ENCODE measurements at regions not wholly inside any gene's neighbourhood (a gene's known extent, or its start where the extent isn't known, plus 50 kb on each side); places are given as distances from the start of the nearest gene placed in this dataset.

DNA sequence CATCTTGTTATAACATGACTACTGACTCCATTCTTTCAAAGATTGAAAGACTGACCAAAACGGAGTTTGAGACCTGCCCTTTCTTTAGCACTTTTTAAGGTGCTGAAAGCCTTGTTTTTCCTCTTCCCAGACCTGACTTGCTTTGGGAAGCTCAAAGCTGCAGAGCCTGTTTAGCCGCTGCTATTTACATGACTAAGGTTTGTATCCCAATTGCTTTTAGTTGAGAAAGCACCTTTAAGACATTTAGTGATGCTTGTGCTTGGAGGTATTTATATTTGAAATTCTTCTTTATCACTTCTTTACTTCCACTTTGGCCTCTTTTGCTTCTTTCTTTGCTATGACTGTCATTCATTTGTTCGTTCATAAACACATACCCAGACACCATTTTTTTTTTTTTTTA, 182.6 kb upstream of the ELL2 start:
- Mint-ChIP-seq H3K27ac (no peak overlapping the region), H3K4me3 (ENCODE audit: low read depth) (peak overlapping the region; percentile 12)

GRCh38 chr5:96143450-96143849, 181.8 kb upstream of the ELL2 start:
- H3K4me3 Mint-ChIP-seq (ENCODE audit: low read depth): no peak overlapping the region
- H3K36me3 Mint-ChIP-seq (ENCODE audit: insufficient read depth): no peaks in the 10 kb centered on the region
- H3K27me3 Mint-ChIP-seq: no peaks in the 10 kb centered on the region

More for the DNA sequence above, 182.6 kb upstream of the ELL2 start:
- H3K27me3 Mint-ChIP-seq: no peaks in the 10 kb centered on the region
- H3K4me1 Mint-ChIP-seq (ENCODE audit: low read depth): peaks cover 16% of the 10 kb centered on the region
- no peaks in the 10 kb centered on the region for H3K36me3 Mint-ChIP-seq (ENCODE audit: insufficient read depth)
- TF ChIP-seq, protein P1, sequence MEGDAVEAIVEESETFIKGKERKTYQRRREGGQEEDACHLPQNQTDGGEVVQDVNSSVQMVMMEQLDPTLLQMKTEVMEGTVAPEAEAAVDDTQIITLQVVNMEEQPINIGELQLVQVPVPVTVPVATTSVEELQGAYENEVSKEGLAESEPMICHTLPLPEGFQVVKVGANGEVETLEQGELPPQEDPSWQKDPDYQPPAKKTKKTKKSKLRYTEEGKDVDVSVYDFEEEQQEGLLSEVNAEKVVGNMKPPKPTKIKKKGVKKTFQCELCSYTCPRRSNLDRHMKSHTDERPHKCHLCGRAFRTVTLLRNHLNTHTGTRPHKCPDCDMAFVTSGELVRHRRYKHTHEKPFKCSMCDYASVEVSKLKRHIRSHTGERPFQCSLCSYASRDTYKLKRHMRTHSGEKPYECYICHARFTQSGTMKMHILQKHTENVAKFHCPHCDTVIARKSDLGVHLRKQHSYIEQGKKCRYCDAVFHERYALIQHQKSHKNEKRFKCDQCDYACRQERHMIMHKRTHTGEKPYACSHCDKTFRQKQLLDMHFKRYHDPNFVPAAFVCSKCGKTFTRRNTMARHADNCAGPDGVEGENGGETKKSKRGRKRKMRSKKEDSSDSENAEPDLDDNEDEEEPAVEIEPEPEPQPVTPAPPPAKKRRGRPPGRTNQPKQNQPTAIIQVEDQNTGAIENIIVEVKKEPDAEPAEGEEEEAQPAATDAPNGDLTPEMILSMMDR (IDR thresholded peaks at IDR 0.05; ENCODE audit: unreplicated experiment): no peak
- no peaks in the 10 kb centered on the region for H3K9me3 Mint-ChIP-seq (ENCODE audit: low read depth)
- no peak for DNase-seq (ENCODE audit: low spot score, unreplicated experiment)

GRCh38 chr5:96142786-96143434, 181.3 kb upstream of the ELL2 start:
- TF ChIP-seq, protein P1 (IDR thresholded peaks at IDR 0.05; ENCODE audit: unreplicated experiment): no peak
- no peak for DNase-seq (ENCODE audit: low spot score, unreplicated experiment)
- H3K9me3 Mint-ChIP-seq (ENCODE audit: low read depth): no peaks in the 10 kb centered on the region
- peaks cover 16% of the 10 kb centered on the region for H3K4me1 Mint-ChIP-seq (ENCODE audit: low read depth)
- H3K27me3 Mint-ChIP-seq: no peaks in the 10 kb centered on the region
- H3K27ac Mint-ChIP-seq: no peak overlapping the region
- no peak overlapping the region for H3K4me3 Mint-ChIP-seq (ENCODE audit: low read depth)
- H3K36me3 Mint-ChIP-seq (ENCODE audit: insufficient read depth): no peaks in the 10 kb centered on the region

More at GRCh38 chr5:96143450-96143849, 181.8 kb upstream of the ELL2 start:
- Mint-ChIP-seq H3K9me3 (ENCODE audit: low read depth) (no peaks in the 10 kb centered on the region), H3K4me1 (ENCODE audit: low read depth) (peaks cover 16% of the 10 kb centered on the region), H3K27ac (no peak overlapping the region)
- no peak for DNase-seq (ENCODE audit: low spot score, unreplicated experiment)
- TF ChIP-seq, protein P1 (IDR thresholded peaks at IDR 0.05; ENCODE audit: unreplicated experiment): no peak

DNA sequence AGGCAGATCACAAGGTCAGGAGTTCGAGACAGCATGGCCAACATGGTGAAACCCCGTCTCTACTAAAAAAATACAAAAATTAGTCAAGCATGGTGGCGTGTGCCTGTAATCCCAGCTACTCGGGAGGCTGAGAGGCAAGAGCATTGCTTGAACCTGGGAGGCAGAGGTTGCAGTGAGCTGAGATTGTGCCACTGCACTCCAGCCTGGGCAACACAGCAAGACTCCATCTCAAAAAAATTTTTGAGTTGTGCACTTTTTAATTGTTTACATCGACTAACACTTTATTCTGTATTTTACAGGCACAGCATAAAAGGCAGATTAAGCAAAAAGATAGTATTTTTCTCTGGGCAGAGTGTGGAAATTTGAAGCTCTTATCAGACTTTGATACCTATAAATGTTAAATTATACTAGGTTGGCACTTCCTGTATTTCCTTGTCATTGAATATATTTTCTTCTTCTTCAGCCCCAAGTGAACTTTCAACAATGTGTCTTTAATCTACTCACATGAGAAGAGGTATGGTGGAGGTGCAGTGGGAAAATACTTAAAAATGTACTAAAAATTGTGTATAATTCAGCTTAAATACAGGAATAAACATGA, 180.6 kb upstream of the ELL2 start:
- no peak for DNase-seq (ENCODE audit: low spot score, unreplicated experiment)
- Mint-ChIP-seq H3K4me3 (ENCODE audit: low read depth) (no peak overlapping the region), H3K27ac (no peak overlapping the region), H3K27me3 (no peaks in the 10 kb centered on the region), H3K4me1 (ENCODE audit: low read depth) (peaks cover 16% of the 10 kb centered on the region), H3K9me3 (ENCODE audit: low read depth) (no peaks in the 10 kb centered on the region), H3K36me3 (ENCODE audit: insufficient read depth) (no peaks in the 10 kb centered on the region)
- TF ChIP-seq, protein P1 (IDR thresholded peaks at IDR 0.05; ENCODE audit: unreplicated experiment): no peak

DNA sequence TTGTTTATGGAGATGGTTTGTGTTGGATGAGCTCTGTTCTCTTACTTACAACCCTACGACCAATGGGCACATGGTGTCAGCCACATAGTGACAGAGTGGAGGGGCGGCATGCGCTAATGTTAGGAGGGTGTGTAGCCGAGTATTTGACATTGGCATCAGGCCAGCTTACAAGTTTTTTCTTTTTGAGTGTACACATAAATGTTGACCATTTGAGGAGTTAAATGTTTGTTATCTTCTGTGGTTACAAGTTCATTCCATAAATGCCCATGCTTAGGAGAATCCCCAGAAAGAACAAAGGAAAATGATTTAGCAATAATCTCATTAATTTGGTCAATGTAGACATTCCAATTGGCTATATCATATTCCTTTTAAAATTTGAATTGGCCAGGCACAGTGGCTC, 180.1 kb upstream of the ELL2 start:
- H3K27me3 Mint-ChIP-seq: no peaks in the 10 kb centered on the region
- no peak for DNase-seq (ENCODE audit: low spot score, unreplicated experiment)
- no peaks in the 10 kb centered on the region for H3K36me3 Mint-ChIP-seq (ENCODE audit: insufficient read depth)
- H3K4me3 Mint-ChIP-seq (ENCODE audit: low read depth): no peak overlapping the region
- no peaks in the 10 kb centered on the region for H3K9me3 Mint-ChIP-seq (ENCODE audit: low read depth)
- TF ChIP-seq, protein P1 (IDR thresholded peaks at IDR 0.05; ENCODE audit: unreplicated experiment): no peak
- no peak overlapping the region for H3K27ac Mint-ChIP-seq
- H3K4me1 Mint-ChIP-seq (ENCODE audit: low read depth): peaks cover 16% of the 10 kb centered on the region
